HG03060 (cell line): ENCODE measurements at regions not wholly inside any gene's neighbourhood (a gene's known extent, or its start where the extent isn't known, plus 50 kb on each side); places are given as distances from the start of the nearest gene placed in this dataset.

Source experiments
- ATAC-seq: cut with Tn5 transposase; IDR thresholded peaks from one replicate; pipeline ENCODE4 v1.9.1; 2021; ENCODE audit warnings: low read depth, moderate number of reproducible peaks; ENCODE audit not compliant: unreplicated experiment

DNA sequence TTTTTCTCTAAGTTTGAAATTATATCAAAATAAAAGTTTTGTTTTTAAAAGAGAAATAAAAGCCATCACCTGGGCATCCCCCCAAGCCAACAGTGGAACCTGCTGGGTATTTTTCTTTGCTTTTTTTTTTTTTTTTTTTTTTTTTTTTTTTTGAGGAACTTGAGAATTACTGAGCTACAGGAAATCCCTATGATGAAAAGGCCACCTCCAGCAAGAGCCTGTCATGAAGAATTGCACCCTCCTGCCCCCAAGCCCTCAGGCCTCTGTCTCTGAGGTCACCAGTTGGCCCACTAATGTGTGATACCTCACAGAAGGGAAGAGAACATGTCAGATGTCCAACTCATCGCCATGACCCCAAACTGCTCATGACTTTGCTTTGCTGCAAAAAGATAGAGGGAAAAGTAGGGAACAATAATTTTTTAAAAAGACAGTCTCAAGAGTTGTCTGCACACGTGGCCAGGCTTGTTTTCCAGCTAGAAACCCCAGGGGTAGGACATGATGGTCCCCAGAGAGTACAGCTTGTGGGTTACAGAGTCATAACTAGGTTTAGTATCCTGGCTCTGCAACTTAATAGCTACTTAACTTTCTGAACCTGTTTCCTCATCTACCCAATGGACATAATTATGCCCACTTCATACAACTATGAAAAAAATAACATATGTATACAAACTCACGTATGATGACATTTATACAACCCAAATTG, 124.3 kb upstream of the EGLN3 start:
- no peak for ATAC-seq

- ATAC-seq: peak; percentile 60
Observed at GRCh38 chr14:34072921-34073320, 122.0 kb upstream of the EGLN3 start.

DNA sequence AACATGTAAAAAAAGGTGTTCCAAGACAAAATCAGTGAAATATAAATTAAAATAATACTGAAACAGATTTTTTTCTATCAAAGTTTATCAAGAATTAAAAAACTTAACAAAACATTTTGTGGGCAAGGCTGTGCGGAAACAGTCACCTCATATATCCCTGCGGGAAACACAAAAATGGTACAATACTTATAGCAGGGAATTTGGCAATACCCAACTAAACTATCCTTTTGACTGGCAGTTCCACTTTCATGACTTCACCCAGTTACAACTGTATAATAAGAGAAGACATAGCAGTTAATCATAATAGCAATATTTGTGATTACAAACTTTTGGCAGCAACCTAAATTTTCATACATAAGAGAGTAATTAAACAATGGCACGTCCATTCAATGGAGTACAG, 121.5 kb upstream of the EGLN3 start:
- ATAC-seq: no peak

- ATAC-seq: no peak
Observed at GRCh38 chr14:34070917-34071407, 120.1 kb upstream of the EGLN3 start.

GRCh38 chr14:34069854-34070582, 119.1 kb upstream of the EGLN3 start:
- ATAC-seq: no peak

- no peak for ATAC-seq
Observed at GRCh38 chr14:34067587-34067986, 116.7 kb upstream of the EGLN3 start.

DNA sequence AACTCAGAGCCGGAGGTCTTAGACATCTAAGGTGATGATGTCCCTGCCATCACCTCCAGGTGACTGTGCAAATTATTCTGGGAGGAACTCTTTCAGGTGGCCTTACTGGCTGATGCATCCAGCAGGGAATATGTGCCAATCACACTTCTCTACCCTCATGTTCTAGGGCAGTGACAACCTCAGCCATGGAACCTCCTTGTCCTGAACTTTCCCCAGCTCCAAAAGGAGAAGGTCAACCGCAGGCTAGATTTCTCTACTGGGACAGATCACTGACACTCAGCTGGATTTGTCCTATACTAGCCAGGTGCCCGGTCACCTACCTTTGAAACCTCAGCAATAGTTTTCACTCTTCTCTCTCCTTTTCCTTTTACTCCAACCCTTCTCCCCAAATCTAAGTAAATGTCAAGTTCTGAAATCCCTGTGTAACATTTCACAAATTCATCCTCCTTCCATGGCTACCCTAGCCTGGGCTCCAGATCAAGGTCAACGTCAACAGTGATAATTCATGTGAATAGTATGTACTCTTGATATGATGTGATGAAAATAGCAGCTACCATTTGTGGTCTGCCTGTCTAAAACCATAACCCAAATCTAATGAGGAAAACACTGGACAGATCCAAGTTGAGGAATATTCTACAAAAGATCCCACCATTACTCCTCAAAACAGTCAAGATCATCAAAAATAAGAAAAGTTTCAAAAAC, 115.0 kb upstream of the EGLN3 start:
- ATAC-seq: no peak

GRCh38 chr14:34065236-34065635, 114.4 kb upstream of the EGLN3 start:
- no peak for ATAC-seq

DNA sequence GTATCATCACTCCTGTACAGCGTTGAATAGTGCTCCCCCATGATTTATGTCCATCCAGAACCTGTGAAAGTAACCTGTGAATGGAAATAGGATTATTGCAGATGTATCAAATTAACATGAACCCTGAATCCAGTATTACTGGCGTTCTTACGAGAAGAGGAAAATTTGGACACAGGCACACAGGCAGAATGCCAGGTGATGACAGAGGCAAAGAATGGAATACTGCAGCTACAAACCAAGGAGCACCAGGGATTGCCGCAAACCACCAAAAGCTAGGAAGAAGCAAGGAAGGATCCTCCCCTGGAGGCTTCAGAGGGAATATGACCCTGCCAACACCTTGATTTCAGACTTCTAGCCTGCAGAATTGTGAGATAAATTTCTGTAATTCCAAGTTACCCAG, 113.5 kb upstream of the EGLN3 start:
- ATAC-seq: no peak

DNA sequence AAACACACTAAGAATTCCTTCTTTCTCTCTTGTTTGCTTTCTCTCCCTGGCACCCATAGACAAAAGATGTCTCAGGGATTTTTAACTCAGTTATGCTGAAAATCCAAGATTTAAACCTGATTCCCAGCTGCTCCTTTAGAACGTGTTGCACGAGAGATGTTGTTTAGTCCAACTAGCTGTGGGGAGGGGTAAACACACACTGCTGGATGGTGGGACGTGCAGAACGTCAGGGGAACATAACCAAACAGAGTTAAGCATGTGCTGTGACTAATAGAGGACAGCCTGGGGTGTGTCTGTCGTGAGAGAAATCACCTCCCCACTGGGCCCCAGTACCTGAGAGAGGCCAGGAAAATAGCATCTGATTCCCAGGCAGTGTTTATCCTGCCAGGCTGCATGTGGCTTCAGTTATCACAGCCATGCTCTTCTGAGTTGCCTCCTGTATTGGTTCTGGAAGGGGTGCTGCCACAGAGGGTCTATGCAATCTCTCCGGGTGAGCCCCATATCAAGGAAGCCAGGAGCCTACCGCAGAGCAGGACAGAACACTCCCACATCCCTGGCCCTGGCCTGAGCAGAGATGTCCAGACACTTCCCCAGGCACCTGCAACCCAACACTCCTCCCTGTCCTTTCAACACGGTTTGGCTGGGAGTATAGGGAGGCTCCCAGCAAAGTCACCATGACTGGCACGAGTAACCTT, 112.7 kb upstream of the EGLN3 start:
- ATAC-seq: no peak

DNA sequence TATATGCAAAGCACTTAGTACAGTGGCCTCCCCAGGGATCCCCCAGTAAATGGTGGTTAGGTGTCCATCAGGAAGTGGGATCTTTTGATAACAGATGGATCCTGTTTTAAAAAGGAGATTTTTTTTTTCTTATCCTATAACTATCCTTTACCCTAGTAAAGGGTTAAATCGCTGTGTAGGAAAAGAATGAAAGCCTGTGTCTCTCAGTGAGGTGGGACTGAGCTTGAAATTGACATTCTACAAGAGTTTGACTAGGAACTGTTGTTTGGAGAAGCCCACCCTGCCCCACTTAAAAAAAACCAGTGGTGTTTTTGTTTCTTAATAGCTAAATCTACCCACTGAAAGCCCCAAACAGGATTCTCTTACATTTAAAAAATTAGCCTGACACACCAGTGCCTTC, 112.2 kb upstream of the EGLN3 start:
- ATAC-seq: no peak

- ATAC-seq: no peak
Observed at GRCh38 chr14:34062353-34062973, 111.6 kb upstream of the EGLN3 start.

- ATAC-seq: no peak
Observed at GRCh38 chr14:34060651-34060999, 109.8 kb upstream of the EGLN3 start.

- ATAC-seq: no peak
Observed at GRCh38 chr14:34059925-34060650, 109.2 kb upstream of the EGLN3 start.

DNA sequence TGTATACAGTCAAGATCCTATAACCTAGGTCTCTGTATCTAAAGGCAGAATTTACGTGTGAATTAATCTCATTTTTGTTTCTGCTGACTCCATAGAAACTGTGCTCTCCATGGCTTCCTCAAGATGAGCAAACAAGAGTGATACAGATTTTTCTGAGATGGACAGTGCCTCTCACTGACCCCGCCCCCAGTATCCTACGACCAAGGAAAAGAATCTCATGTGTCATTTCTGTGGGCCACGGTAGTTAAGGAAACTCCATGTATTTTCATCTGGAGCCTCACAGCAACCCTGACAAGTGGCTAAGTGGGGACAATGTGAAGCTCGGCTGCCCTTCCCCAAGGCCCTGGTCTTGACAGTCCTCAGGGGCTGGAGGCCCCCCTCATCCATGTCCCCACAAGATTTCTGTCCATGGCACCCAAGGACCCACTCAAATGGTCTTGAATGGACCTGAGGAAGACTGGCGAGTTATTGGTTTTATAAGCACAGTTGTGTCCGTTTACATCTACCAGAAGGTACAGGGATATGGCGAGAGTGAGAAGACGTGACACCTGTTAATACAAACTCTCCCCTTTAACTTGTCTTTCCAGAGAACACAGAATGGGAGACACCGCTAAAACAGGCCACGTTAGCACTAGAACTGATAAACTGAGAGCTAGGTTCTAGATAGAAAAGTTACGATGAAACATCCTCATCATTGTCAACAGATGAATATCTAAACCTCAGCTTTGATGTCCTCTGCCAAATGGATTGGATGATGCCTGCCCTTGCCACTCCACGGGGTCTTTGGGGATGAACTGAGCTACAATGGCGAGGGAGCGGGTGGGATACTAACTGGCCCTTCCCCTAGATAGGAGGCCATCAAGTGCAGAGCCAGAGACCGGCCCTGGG, 108.4 kb upstream of the EGLN3 start:
- no peak for ATAC-seq

DNA sequence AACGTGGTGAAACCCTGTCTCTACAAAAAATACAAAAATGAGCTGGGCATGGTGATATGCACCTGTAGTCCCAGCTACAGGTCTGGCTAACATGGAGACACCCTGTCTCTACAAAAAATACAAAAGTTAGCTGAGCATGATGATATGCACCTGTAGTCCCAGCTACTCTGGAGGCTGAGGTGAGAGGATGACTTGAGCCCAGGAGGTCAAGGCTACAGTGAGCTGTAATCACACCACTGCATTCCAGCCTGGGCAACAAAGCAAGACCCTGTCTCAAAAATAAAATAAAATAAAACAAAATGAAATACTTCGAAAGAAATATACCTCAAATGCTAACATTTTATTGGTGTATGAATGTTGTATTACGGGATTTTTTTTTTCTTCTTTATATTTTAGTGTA, 107.6 kb upstream of the EGLN3 start:
- no peak for ATAC-seq

- no peak for ATAC-seq
Observed at GRCh38 chr14:34056046-34056445, 105.2 kb upstream of the EGLN3 start.

DNA sequence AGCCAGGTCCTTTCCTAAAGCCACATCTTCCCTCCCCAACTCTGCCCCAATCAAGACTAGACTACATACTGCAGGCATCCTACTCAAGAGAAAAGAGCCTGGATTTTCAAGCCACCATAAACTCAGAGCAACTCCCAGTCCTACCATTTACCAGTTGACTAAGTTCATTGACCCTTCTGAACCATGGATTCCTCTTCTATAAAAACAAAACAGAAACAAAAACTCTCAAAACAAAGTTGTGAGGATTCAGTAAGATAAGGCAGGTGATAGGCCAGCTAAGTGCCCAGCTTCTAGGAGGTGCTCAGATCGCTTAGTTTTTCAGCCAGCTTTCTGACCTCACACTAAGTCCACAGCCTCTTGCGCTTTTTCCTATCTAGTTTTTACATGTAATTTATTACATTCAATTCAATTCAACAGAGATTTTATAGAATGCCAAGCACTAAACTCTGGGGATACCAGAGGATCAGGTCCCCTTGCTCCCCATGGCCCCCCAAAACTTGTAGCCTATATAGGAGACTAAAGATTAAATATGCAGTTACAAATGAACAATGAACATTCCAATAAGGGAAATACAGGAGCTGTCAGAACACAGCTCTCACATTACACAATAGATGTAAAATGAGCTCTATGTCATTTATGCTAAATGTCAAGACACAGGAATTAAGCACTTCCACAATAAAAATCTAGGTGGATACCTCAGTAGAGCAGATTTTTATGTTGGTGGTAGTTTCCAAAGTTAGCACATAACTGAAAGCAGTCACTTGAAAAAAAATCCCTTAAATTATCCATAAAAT, 104.5 kb upstream of the EGLN3 start:
- ATAC-seq: no peak
